Activated B cell treated with CpG ODN at 0.5 μM for 24 hours (primary cell): ENCODE measurements at regions not wholly inside any gene's neighbourhood (a gene's known extent, or its start where the extent isn't known, plus 50 kb on each side); places are given as distances from the start of the nearest gene placed in this dataset.
"Not testable (repeated sequence)": the region's sequence is repeated elsewhere in the genome, so short reads cannot be mapped to it uniquely, and the experiment has no call there.

ENCODE experiments used
- ATAC-seq: fragments of 200-7000 bp; cut with Tn5 transposase; one replicate; pipeline ENCODE4 v1.10.0; 2021; ENCODE audit warnings: low read depth, mild to moderate bottlenecking, moderate library complexity
- CTCF ChIA-PET: fragments of 350-600 bp; sonication (Branson Sonifier 250); formaldehyde crosslinking; loops from one replicate; lab custom pipeline; 2021; ENCODE audit warnings: antibody characterized with exemption; lab: Charles Lee
- POLR2A ChIA-PET: fragments of 350-600 bp; sonication (Branson Sonifier 250); formaldehyde crosslinking; loops from one replicate; lab custom pipeline; 2021; ENCODE audit warnings: antibody characterized with exemption; lab: Charles Lee
- DNase-seq: peaks from one replicate; pipeline ENCODE4 v3.0.0; 2022
- H3K27ac Mint-ChIP-seq: one replicate; pipeline ENCODE4 v1.8.0; 2020; ENCODE audit warnings: mixed read lengths
- H3K27me3 Mint-ChIP-seq: one replicate; pipeline ENCODE4 v1.8.0; 2021; ENCODE audit warnings: mixed read lengths
- H3K36me3 Mint-ChIP-seq: one replicate; pipeline ENCODE4 v1.8.0; 2021; ENCODE audit warnings: low read depth, mixed read lengths
- H3K4me1 Mint-ChIP-seq: one replicate; pipeline ENCODE4 v1.8.0; 2021; ENCODE audit warnings: mixed read lengths
- H3K4me3 Mint-ChIP-seq: one replicate; pipeline ENCODE4 v1.8.0; 2020; ENCODE audit warnings: mild to moderate bottlenecking, mixed read lengths
- H3K9me3 Mint-ChIP-seq: one replicate; pipeline ENCODE4 v1.8.0; 2020; ENCODE audit warnings: mixed read lengths
- intact Hi-C: fragments of 100-400 bp; cut with micrococcal nuclease; formaldehyde crosslinking; loops from one replicate; pipeline ENCODE4 v1.15.1; 2024

GRCh38 chr2:87423796-87424762 lies 323.8 kb upstream of the PLGLB2 start:
- H3K36me3 Mint-ChIP-seq, POLR2A ChIA-PET, ATAC-seq, H3K9me3 Mint-ChIP-seq, H3K4me3 Mint-ChIP-seq, intact Hi-C loops, H3K27me3 Mint-ChIP-seq, H3K27ac Mint-ChIP-seq, DNase-seq, H3K4me1 Mint-ChIP-seq, CTCF ChIA-PET: not testable (repeated sequence)

- H3K27me3 Mint-ChIP-seq, intact Hi-C loops, H3K36me3 Mint-ChIP-seq, H3K4me1 Mint-ChIP-seq, H3K4me3 Mint-ChIP-seq, ATAC-seq, CTCF ChIA-PET, H3K9me3 Mint-ChIP-seq, POLR2A ChIA-PET, DNase-seq, H3K27ac Mint-ChIP-seq: not testable (repeated sequence)
Observed at GRCh38 chr2:87424763-87425154, 323.1 kb upstream of the PLGLB2 start.

- intact Hi-C loops, H3K9me3 Mint-ChIP-seq, H3K4me1 Mint-ChIP-seq, POLR2A ChIA-PET, H3K36me3 Mint-ChIP-seq, CTCF ChIA-PET, ATAC-seq, H3K4me3 Mint-ChIP-seq, H3K27me3 Mint-ChIP-seq, H3K27ac Mint-ChIP-seq, DNase-seq: not testable (repeated sequence)
Observed at GRCh38 chr2:87425191-87425590, 322.7 kb upstream of the PLGLB2 start.

GRCh38 chr2:87425717-87426116 lies 322.2 kb upstream of the PLGLB2 start:
- H3K36me3 Mint-ChIP-seq, CTCF ChIA-PET, POLR2A ChIA-PET, H3K4me1 Mint-ChIP-seq, ATAC-seq, DNase-seq, intact Hi-C loops, H3K27ac Mint-ChIP-seq, H3K27me3 Mint-ChIP-seq, H3K9me3 Mint-ChIP-seq, H3K4me3 Mint-ChIP-seq: not testable (repeated sequence)

- H3K4me1 Mint-ChIP-seq, H3K36me3 Mint-ChIP-seq, intact Hi-C loops, CTCF ChIA-PET, H3K27me3 Mint-ChIP-seq, DNase-seq, ATAC-seq, H3K9me3 Mint-ChIP-seq, POLR2A ChIA-PET, H3K4me3 Mint-ChIP-seq, H3K27ac Mint-ChIP-seq: not testable (repeated sequence)
Observed at GRCh38 chr2:87428452-87429130, 319.3 kb upstream of the PLGLB2 start.

GRCh38 chr2:87429206-87429930 lies 318.5 kb upstream of the PLGLB2 start:
- H3K27ac Mint-ChIP-seq, H3K36me3 Mint-ChIP-seq, CTCF ChIA-PET, ATAC-seq, H3K4me3 Mint-ChIP-seq, intact Hi-C loops, DNase-seq, H3K4me1 Mint-ChIP-seq, H3K27me3 Mint-ChIP-seq, POLR2A ChIA-PET, H3K9me3 Mint-ChIP-seq: not testable (repeated sequence)

- H3K27me3 Mint-ChIP-seq, H3K4me3 Mint-ChIP-seq, H3K36me3 Mint-ChIP-seq, CTCF ChIA-PET, H3K27ac Mint-ChIP-seq, DNase-seq, intact Hi-C loops, ATAC-seq, H3K4me1 Mint-ChIP-seq, H3K9me3 Mint-ChIP-seq, POLR2A ChIA-PET: not testable (repeated sequence)
Observed at GRCh38 chr2:87429931-87430275, 318.0 kb upstream of the PLGLB2 start.

GRCh38 chr2:87431051-87431450 lies 316.8 kb upstream of the PLGLB2 start:
- intact Hi-C loops, H3K4me3 Mint-ChIP-seq, CTCF ChIA-PET, H3K36me3 Mint-ChIP-seq, H3K9me3 Mint-ChIP-seq, H3K4me1 Mint-ChIP-seq, POLR2A ChIA-PET, H3K27me3 Mint-ChIP-seq, DNase-seq, H3K27ac Mint-ChIP-seq, ATAC-seq: not testable (repeated sequence)

GRCh38 chr2:87432711-87433453 lies 315.0 kb upstream of the PLGLB2 start:
- CTCF ChIA-PET, H3K9me3 Mint-ChIP-seq, H3K27ac Mint-ChIP-seq, H3K4me1 Mint-ChIP-seq, H3K36me3 Mint-ChIP-seq, H3K27me3 Mint-ChIP-seq, POLR2A ChIA-PET, DNase-seq, intact Hi-C loops, H3K4me3 Mint-ChIP-seq, ATAC-seq: not testable (repeated sequence)

GRCh38 chr2:87436007-87436406 lies 311.9 kb upstream of the PLGLB2 start:
- POLR2A ChIA-PET, ATAC-seq, intact Hi-C loops, H3K4me3 Mint-ChIP-seq, H3K36me3 Mint-ChIP-seq, H3K4me1 Mint-ChIP-seq, CTCF ChIA-PET, H3K9me3 Mint-ChIP-seq, DNase-seq, H3K27ac Mint-ChIP-seq, H3K27me3 Mint-ChIP-seq: not testable (repeated sequence)

GRCh38 chr2:87437701-87438260 lies 310.1 kb upstream of the PLGLB2 start:
- intact Hi-C loops, H3K9me3 Mint-ChIP-seq, H3K27me3 Mint-ChIP-seq, H3K36me3 Mint-ChIP-seq, H3K4me3 Mint-ChIP-seq, H3K27ac Mint-ChIP-seq, DNase-seq, CTCF ChIA-PET, ATAC-seq, POLR2A ChIA-PET, H3K4me1 Mint-ChIP-seq: not testable (repeated sequence)
